Tibial artery (tissue), 4 donors: ENCODE measurements at regions not wholly inside any gene's neighbourhood (a gene's known extent, or its start where the extent isn't known, plus 50 kb on each side); places are given as distances from the start of the nearest gene placed in this dataset.

Experiments
- DNase-seq, 2 donors: peaks; one replicate each; pipeline ENCODE4 v3.0.0-alpha.2; 2019
- H3K27ac ChIP-seq, 2 donors: fragments of 200-600 bp; sonication (generic) in 1 of 2; 1 replicate in 1 of 2; 2 replicates in 1 of 2; pipeline ENCODE4 v1.5.1; 2018 to 2019; ENCODE audit warnings: mild to moderate bottlenecking in 1 of 2
- H3K27me3 ChIP-seq, 2 donors: fragments of 200-600 bp; sonication (generic) in 1 of 2; one replicate each; pipeline versions ENCODE4 v1.5.1 to v1.6.0; 2016 to 2019
- H3K36me3 ChIP-seq, 3 donors: fragments of 200-600 bp; sonication (generic) in 2 of 3; one replicate each; pipeline ENCODE4 v1.5.1; 2016 to 2019; ENCODE audit warnings: mild to moderate bottlenecking in 2 of 3
- H3K4me1 ChIP-seq, 4 donors: fragments of 200-600 bp; sonication (generic) in 2 of 4; 1 replicate in 3 of 4; 2 replicates in 1 of 4; pipeline ENCODE4 v1.5.1; 2016 to 2019
- H3K4me3 ChIP-seq, 2 donors: fragments of 200-600 bp; sonication (generic) in 1 of 2; 1 replicate in 1 of 2; 2 replicates in 1 of 2; pipeline ENCODE4 v1.5.1; 2018 to 2019; ENCODE audit warnings: mild to moderate bottlenecking in 2 of 2
- H3K9me3 ChIP-seq, 3 donors: fragments of 200-600 bp; sonication (generic) in 1 of 3; one replicate each; pipeline ENCODE4 v1.5.1; 2016 to 2019
- CTCF ChIP-seq, 2 experiments: fragments of 200-600 bp in 1 of 2; fragments of 450-650 bp in 1 of 2; IDR thresholded peaks; one replicate each; pipeline ENCODE4 v1.5.1; 2017 to 2019; ENCODE audit warnings: antibody characterized with exemption in 2 of 2, mild to moderate bottlenecking in 1 of 2, moderate library complexity in 1 of 2
- intact Hi-C: fragments of 100-400 bp; cut with DNase I; formaldehyde crosslinking; loops from one replicate; pipeline ENCODE4 v1.15.0; 2023; ENCODE audit warnings: low total_unique reads

- Histone ChIP-seq H3K27me3 (no peaks in the 10 kb centered on the region), H3K4me1 (no peaks in the 10 kb centered on the region), H3K4me3 (no peak overlapping the region), H3K27ac (no peak overlapping the region), H3K36me3 (no peaks in the 10 kb centered on the region), H3K9me3 (no peaks in the 10 kb centered on the region)
- intact Hi-C loops = no loop called here
- no peak for TF ChIP-seq CTCF (IDR thresholded peaks at IDR 0.05)
- no peak for DNase-seq
Measured at GRCh38 chr6:22647719-22648118, 78.4 kb downstream of the HDGFL1 start.

GRCh38 chr6:22651731-22652130 is 82.4 kb downstream of the HDGFL1 start:
- TF ChIP-seq CTCF (IDR thresholded peaks at IDR 0.05) = no peak
- intact Hi-C loops = no loop called here
- no peaks in the 10 kb centered on the region for H3K36me3 ChIP-seq
- no peaks in the 10 kb centered on the region for H3K9me3 ChIP-seq
- no peak overlapping the region for H3K4me3 ChIP-seq
- DNase-seq = no peak
- no peak overlapping the region for H3K27ac ChIP-seq
- H3K27me3 ChIP-seq = no peaks in the 10 kb centered on the region
- no peaks in the 10 kb centered on the region for H3K4me1 ChIP-seq

GRCh38 chr6:22653980-22654610 is 84.7 kb downstream of the HDGFL1 start:
- Histone ChIP-seq H3K4me1 (peaks cover 0 to 8% (median 3%) of the 10 kb centered on the region in 4 donors), H3K4me3 (no peak overlapping the region), H3K27me3 (no peaks in the 10 kb centered on the region), H3K27ac (no peak overlapping the region), H3K36me3 (no peaks in the 10 kb centered on the region), H3K9me3 (no peaks in the 10 kb centered on the region)
- TF ChIP-seq CTCF (IDR thresholded peaks at IDR 0.05) = no peak
- intact Hi-C loops = no loop called here
- no peak for DNase-seq

GRCh38 chr6:22656706-22657351 is 87.5 kb downstream of the HDGFL1 start:
- H3K36me3 ChIP-seq = no peaks in the 10 kb centered on the region
- H3K27ac ChIP-seq = no peak overlapping the region
- no peaks in the 10 kb centered on the region for H3K9me3 ChIP-seq
- no peak for TF ChIP-seq CTCF (IDR thresholded peaks at IDR 0.05)
- no peak overlapping the region for H3K4me3 ChIP-seq
- intact Hi-C loops = no loop called here
- DNase-seq = no peak
- H3K4me1 ChIP-seq = peaks cover 0 to 8% (median 3%) of the 10 kb centered on the region in 4 donors
- H3K27me3 ChIP-seq = no peaks in the 10 kb centered on the region

- no peak overlapping the region for H3K27ac ChIP-seq
- no peak for DNase-seq
- peaks cover 0 to 8% (median 3%) of the 10 kb centered on the region in 4 donors for H3K4me1 ChIP-seq
- intact Hi-C loops = no loop called here
- no peaks in the 10 kb centered on the region for H3K9me3 ChIP-seq
- H3K4me3 ChIP-seq = no peak overlapping the region
- H3K27me3 ChIP-seq = no peaks in the 10 kb centered on the region
- no peak for TF ChIP-seq CTCF (IDR thresholded peaks at IDR 0.05)
- no peaks in the 10 kb centered on the region for H3K36me3 ChIP-seq
Measured at GRCh38 chr6:22657352-22657980, 88.1 kb downstream of the HDGFL1 start.
